Fibroblast of lung (primary cell): ENCODE measurements at regions not wholly inside any gene's neighbourhood (a gene's known extent, or its start where the extent isn't known, plus 50 kb on each side); places are given as distances from the start of the nearest gene placed in this dataset.

Experiments used
- DNase-seq, 2 donors: peaks; one replicate each; pipeline versions ENCODE4 v3.0.0 to v3.0.0-alpha.2; 2010; ENCODE audit warnings: low read depth in 2 of 2
- H2AFZ ChIP-seq: 2 replicates; pipeline ENCODE4 v1.5.1; 2012; ENCODE audit warnings: low read length, control low read depth, inconsistent platforms
- H3K27ac ChIP-seq: 2 replicates; pipeline ENCODE4 v1.5.1; 2011; ENCODE audit warnings: low read length, control low read depth; ENCODE audit not compliant: insufficient read depth
- H3K27me3 ChIP-seq: 2 replicates; pipeline ENCODE4 v1.5.1; 2011; ENCODE audit warnings: mild to moderate bottlenecking, low read length; ENCODE audit not compliant: control insufficient read depth, insufficient read depth
- H3K36me3 ChIP-seq: 2 replicates; pipeline ENCODE4 v1.5.1; 2011; ENCODE audit warnings: low read length; ENCODE audit not compliant: control insufficient read depth, insufficient read depth
- H3K4me1 ChIP-seq: 2 replicates; pipeline ENCODE4 v1.5.1; 2011; ENCODE audit warnings: low read length; ENCODE audit not compliant: control insufficient read depth, insufficient read depth; ENCODE audit errors: extremely low read depth
- H3K4me2 ChIP-seq: 2 replicates; pipeline ENCODE4 v1.5.1; 2011; ENCODE audit warnings: low read length, control low read depth; ENCODE audit not compliant: insufficient read depth; ENCODE audit errors: extremely low read depth
- H3K4me3 ChIP-seq, 4 experiments: fragments of 200-600 bp in 1 of 4; sonication (generic) in 1 of 4; replicated peaks in 1 of 4; 2 replicates each; pipeline ENCODE4 v1.5.1; 2011 to 2016; ENCODE audit warnings: low read length in 4 of 4, low read depth in 3 of 4, mild to moderate bottlenecking in 3 of 4, control low read depth in 2 of 4, inconsistent platforms in 1 of 4, mixed read lengths in 1 of 4; ENCODE audit not compliant: insufficient read depth in 1 of 4; ENCODE audit errors: control extremely low read depth in 1 of 4
- H3K79me2 ChIP-seq: 2 replicates; pipeline ENCODE4 v1.5.1; 2012; ENCODE audit warnings: mild to moderate bottlenecking, low read length, inconsistent platforms; ENCODE audit not compliant: control insufficient read depth, insufficient read depth
- H3K9ac ChIP-seq: 2 replicates; pipeline ENCODE4 v1.5.1; 2011; ENCODE audit warnings: mild to moderate bottlenecking, low read length, control low read depth; ENCODE audit not compliant: insufficient read depth
- H3K9me3 ChIP-seq: 2 replicates; pipeline ENCODE4 v1.5.1; 2012; ENCODE audit warnings: low read depth, low read length; ENCODE audit not compliant: control insufficient read depth, insufficient read depth
- H4K20me1 ChIP-seq: 2 replicates; pipeline ENCODE4 v1.5.1; 2011; ENCODE audit warnings: low read length; ENCODE audit not compliant: control insufficient read depth, insufficient read depth; ENCODE audit errors: extremely low read depth
- CTCF ChIP-seq, 2 donors: IDR thresholded peaks in 1 of 2; conservative IDR thresholded peaks in 1 of 2; 1 replicate in 1 of 2; 2 replicates in 1 of 2; pipeline ENCODE4 v1.5.1; 2011 to 2012; ENCODE audit warnings: low read length in 2 of 2, control low read depth in 1 of 2, inconsistent platforms in 1 of 2, low read depth in 1 of 2, mild to moderate bottlenecking in 1 of 2
- EZH2 ChIP-seq: IDR thresholded peaks from 2 replicates; pipeline ENCODE4 v1.5.1; 2012; ENCODE audit warnings: low read length, control low read depth, mild to moderate bottlenecking; ENCODE audit errors: missing control alignments

- H3K9ac ChIP-seq = no peak overlapping the region
- no peak for DNase-seq
- H3K36me3 ChIP-seq = no peaks in the 10 kb centered on the region
- TF ChIP-seq CTCF (conservative IDR thresholded peaks at IDR 0.05 in 1 of 2, IDR thresholded peaks at IDR 0.05 in 1 of 2; ENCODE audit: low read depth in 1 of 2, low read length in 2 of 2) = no peak
- no peak for TF ChIP-seq EZH2
- H2AFZ ChIP-seq = no peak overlapping the region
- no peaks in the 10 kb centered on the region for H4K20me1 ChIP-seq
- no peak overlapping the region for H3K27ac ChIP-seq
- H3K4me3 ChIP-seq = no peak overlapping the region
- no peak overlapping the region for H3K4me2 ChIP-seq
- H3K79me2 ChIP-seq = no peaks in the 10 kb centered on the region
- no peaks in the 10 kb centered on the region for H3K27me3 ChIP-seq
- no peaks in the 10 kb centered on the region for H3K9me3 ChIP-seq
- H3K4me1 ChIP-seq = no peaks in the 10 kb centered on the region
Measured at GRCh38 chr6:97712751-97713150, 429.7 kb upstream of the MMS22L start.

- Histone ChIP-seq H3K4me1 (no peaks in the 10 kb centered on the region), H4K20me1 (no peaks in the 10 kb centered on the region), H3K4me3 (no peak overlapping the region), H3K4me2 (no peak overlapping the region), H3K27ac (no peak overlapping the region), H2AFZ (no peak overlapping the region), H3K36me3 (no peaks in the 10 kb centered on the region), H3K27me3 (no peaks in the 10 kb centered on the region), H3K9me3 (no peaks in the 10 kb centered on the region), H3K9ac (no peak overlapping the region), H3K79me2 (no peaks in the 10 kb centered on the region)
- no peak for TF ChIP-seq CTCF (conservative IDR thresholded peaks at IDR 0.05 in 1 of 2, IDR thresholded peaks at IDR 0.05 in 1 of 2; ENCODE audit: low read depth in 1 of 2, low read length in 2 of 2)
- no peak for TF ChIP-seq EZH2
- no peak for DNase-seq
Measured at GRCh38 chr6:97714772-97715171, 431.8 kb upstream of the MMS22L start.

GRCh38 chr6:97717086-97717485 is 434.1 kb upstream of the MMS22L start:
- no peak for DNase-seq
- TF ChIP-seq EZH2 (no peak), CTCF (conservative IDR thresholded peaks at IDR 0.05 in 1 of 2, IDR thresholded peaks at IDR 0.05 in 1 of 2; ENCODE audit: low read depth in 1 of 2, low read length in 2 of 2) (no peak)

More at GRCh38 chr6:97717086-97717485, 434.1 kb upstream of the MMS22L start:
- H3K36me3 ChIP-seq = no peaks in the 10 kb centered on the region
- H2AFZ ChIP-seq = no peak overlapping the region
- no peak overlapping the region for H3K27ac ChIP-seq
- H3K9ac ChIP-seq = no peak overlapping the region
- H3K9me3 ChIP-seq = no peaks in the 10 kb centered on the region
- no peaks in the 10 kb centered on the region for H3K4me1 ChIP-seq
- H3K79me2 ChIP-seq = no peaks in the 10 kb centered on the region
- H3K4me3 ChIP-seq = no peak overlapping the region
- H3K4me2 ChIP-seq = no peak overlapping the region
- no peaks in the 10 kb centered on the region for H4K20me1 ChIP-seq
- H3K27me3 ChIP-seq = no peaks in the 10 kb centered on the region
